HG03442 (cell line): ENCODE measurements at regions not wholly inside any gene's neighbourhood (a gene's known extent, or its start where the extent isn't known, plus 50 kb on each side); places are given as distances from the start of the nearest gene placed in this dataset.

ENCODE experiments used
- ATAC-seq: cut with Tn5 transposase; IDR thresholded peaks from one replicate; pipeline ENCODE4 v1.9.1; 2021; ENCODE audit warnings: mild to moderate bottlenecking, moderate library complexity; ENCODE audit not compliant: unreplicated experiment

GRCh38 chr20:39394461-39394860 lies 432.3 kb downstream of the DHX35 start:
- no peak for ATAC-seq

- ATAC-seq = no peak
Measured at GRCh38 chr20:39390186-39390585, 428.0 kb downstream of the DHX35 start.

GRCh38 chr20:39381595-39381994 lies 419.5 kb downstream of the DHX35 start:
- ATAC-seq = no peak

GRCh38 chr20:39378776-39379175 lies 416.6 kb downstream of the DHX35 start:
- no peak for ATAC-seq

- ATAC-seq = no peak
Measured at GRCh38 chr20:39376788-39377187, 414.6 kb downstream of the DHX35 start.

GRCh38 chr20:39364320-39364719 lies 402.2 kb downstream of the DHX35 start:
- ATAC-seq = no peak

- no peak for ATAC-seq
Measured at GRCh38 chr20:39359981-39360620, 398.0 kb downstream of the DHX35 start.

- ATAC-seq = peak; percentile 52
Measured at GRCh38 chr20:39358052-39358451, 395.9 kb downstream of the DHX35 start.

GRCh38 chr20:39356908-39357307 lies 394.8 kb downstream of the DHX35 start:
- ATAC-seq = no peak

GRCh38 chr20:39349240-39349639 lies 387.1 kb downstream of the DHX35 start:
- ATAC-seq = no peak

GRCh38 chr20:39347626-39348025 lies 385.5 kb downstream of the DHX35 start:
- no peak for ATAC-seq

GRCh38 chr20:39342463-39342862 lies 380.3 kb downstream of the DHX35 start:
- no peak for ATAC-seq

- ATAC-seq = peak; percentile 98
Measured at GRCh38 chr20:39338469-39339376, 376.6 kb downstream of the DHX35 start.

- no peak for ATAC-seq
Measured at GRCh38 chr20:39333211-39333610, 371.1 kb downstream of the DHX35 start.

GRCh38 chr20:39328347-39328746 lies 366.2 kb downstream of the DHX35 start:
- ATAC-seq = no peak

GRCh38 chr20:39326050-39326449 lies 363.9 kb downstream of the DHX35 start:
- ATAC-seq = no peak

GRCh38 chr20:39318911-39319310 lies 356.8 kb downstream of the DHX35 start:
- ATAC-seq = no peak

- no peak for ATAC-seq
Measured at GRCh38 chr20:39312676-39313075, 350.5 kb downstream of the DHX35 start.

- no peak for ATAC-seq
Measured at GRCh38 chr20:39311851-39312506, 349.8 kb downstream of the DHX35 start.

- ATAC-seq = no peak
Measured at GRCh38 chr20:39310363-39310995, 348.3 kb downstream of the DHX35 start.

GRCh38 chr20:39309458-39309857 lies 347.3 kb downstream of the DHX35 start:
- ATAC-seq = no peak
